Tibial nerve (tissue), 4 donors: ENCODE measurements at regions not wholly inside any gene's neighbourhood (a gene's known extent, or its start where the extent isn't known, plus 50 kb on each side); places are given as distances from the start of the nearest gene placed in this dataset.

Experiments
- DNase-seq, 2 donors: peaks; one replicate each; pipeline ENCODE4 v3.0.0-alpha.2; 2019; ENCODE audit warnings: low spot score in 2 of 2
- H3K27ac ChIP-seq, 4 donors: fragments of 200-600 bp; sonication (generic) in 3 of 4; one replicate each; pipeline ENCODE4 v1.5.1; 2017 to 2019; ENCODE audit warnings: mild to moderate bottlenecking in 1 of 4
- H3K27me3 ChIP-seq, 2 donors: fragments of 200-600 bp; sonication (generic) in 1 of 2; one replicate each; pipeline versions ENCODE4 v1.5.1 to v1.6.0; 2017 to 2019
- H3K36me3 ChIP-seq, 3 donors: fragments of 200-600 bp; sonication (generic); one replicate each; pipeline ENCODE4 v1.5.1; 2018 to 2019
- H3K4me1 ChIP-seq, 4 donors: fragments of 200-600 bp; sonication (generic) in 3 of 4; one replicate each; pipeline ENCODE4 v1.5.1; 2017 to 2019
- H3K4me3 ChIP-seq, 4 donors: fragments of 200-600 bp; sonication (generic) in 3 of 4; one replicate each; pipeline ENCODE4 v1.5.1; 2017 to 2019; ENCODE audit warnings: mild to moderate bottlenecking in 1 of 4, moderate library complexity in 1 of 4
- H3K9me3 ChIP-seq, 4 donors: fragments of 200-600 bp; sonication (generic) in 3 of 4; one replicate each; pipeline ENCODE4 v1.5.1; 2017 to 2019
- CTCF ChIP-seq, 5 experiments: fragments of 200-600 bp in 3 of 5; fragments of 450-650 bp in 2 of 5; sonication (generic) in 3 of 5; IDR thresholded peaks; one replicate each; pipeline ENCODE4 v1.5.1; 2016 to 2019; ENCODE audit warnings: antibody characterized with exemption in 5 of 5, mild to moderate bottlenecking in 3 of 5, moderate library complexity in 2 of 5
- EP300 ChIP-seq, 2 donors: sonication (generic); formaldehyde crosslinking; IDR thresholded peaks; one replicate each; pipeline ENCODE4 v1.6.1; 2017; ENCODE audit warnings: antibody characterized with exemption in 2 of 2, mild to moderate bottlenecking in 1 of 2
- POLR2A ChIP-seq, 2 donors: fragments of 450-650 bp; IDR thresholded peaks; one replicate each; pipeline ENCODE4 v1.6.1; 2017; ENCODE audit warnings: antibody characterized with exemption in 2 of 2, mild to moderate bottlenecking in 2 of 2, moderate library complexity in 2 of 2
- WGBS, 2 donors: methylation state at CpG; one replicate each; pipeline ENCODE4 v1.1.5; 2018; 5-methylcytosine and 5-hydroxymethylcytosine counted together

GRCh38 chr5:169499990-169500505 is 83.5 kb upstream of the SPDL1 start:
- no peak overlapping the region for H3K4me3 ChIP-seq
- WGBS, 2 donors: 64 to 66% methylated on average over 2 of the region's 2 CpGs
- no peaks in the 10 kb centered on the region for H3K9me3 ChIP-seq
- H3K4me1 ChIP-seq: peaks cover 0 to 1% (median 0%) of the 10 kb centered on the region in 4 donors
- no peaks in the 10 kb centered on the region for H3K36me3 ChIP-seq
- no peak for DNase-seq
- H3K27ac ChIP-seq: no peak overlapping the region
- H3K27me3 ChIP-seq: no peaks in the 10 kb centered on the region
- TF ChIP-seq CTCF (IDR thresholded peaks at IDR 0.05) (no peak), POLR2A (IDR thresholded peaks at IDR 0.05) (no peak), EP300 (IDR thresholded peaks at IDR 0.05) (no peak)

- DNase-seq: no peak
- H3K4me1 ChIP-seq: peaks cover 0 to 4% (median 0%) of the 10 kb centered on the region in 4 donors
- H3K27me3 ChIP-seq: no peaks in the 10 kb centered on the region
- WGBS, 2 donors: 73 to 81% methylated on average over 1 of the region's 1 CpG
- TF ChIP-seq CTCF (IDR thresholded peaks at IDR 0.05): no peak
- no peak for TF ChIP-seq EP300 (IDR thresholded peaks at IDR 0.05)
- TF ChIP-seq POLR2A (IDR thresholded peaks at IDR 0.05): no peak
- no peaks in the 10 kb centered on the region for H3K36me3 ChIP-seq
- H3K4me3 ChIP-seq: no peak overlapping the region
- H3K9me3 ChIP-seq: no peaks in the 10 kb centered on the region
- H3K27ac ChIP-seq: no peak overlapping the region
Observed at GRCh38 chr5:169496878-169497277, 86.7 kb upstream of the SPDL1 start.

GRCh38 chr5:169494941-169495548 is 88.5 kb upstream of the SPDL1 start:
- H3K4me1 ChIP-seq: peaks cover 0 to 4% (median 0%) of the 10 kb centered on the region in 4 donors
- TF ChIP-seq CTCF (IDR thresholded peaks at IDR 0.05) (no peak), POLR2A (IDR thresholded peaks at IDR 0.05) (no peak), EP300 (IDR thresholded peaks at IDR 0.05) (no peak)
- H3K36me3 ChIP-seq: no peaks in the 10 kb centered on the region
- no peak overlapping the region for H3K4me3 ChIP-seq
- no peak overlapping the region for H3K27ac ChIP-seq
- no peaks in the 10 kb centered on the region for H3K27me3 ChIP-seq
- no peak for DNase-seq
- 70 to 84% methylated on average over 4 of the region's 4 CpGs for WGBS, 2 donors
- H3K9me3 ChIP-seq: no peaks in the 10 kb centered on the region

- no peak overlapping the region for H3K27ac ChIP-seq
- TF ChIP-seq POLR2A (IDR thresholded peaks at IDR 0.05) (no peak), EP300 (IDR thresholded peaks at IDR 0.05) (no peak), CTCF (IDR thresholded peaks at IDR 0.05) (no peak)
- H3K9me3 ChIP-seq: no peaks in the 10 kb centered on the region
- DNase-seq: no peak
- H3K27me3 ChIP-seq: no peaks in the 10 kb centered on the region
- WGBS, 2 donors: 11 to 20% methylated on average over 2 of the region's 2 CpGs
- no peaks in the 10 kb centered on the region for H3K36me3 ChIP-seq
- H3K4me3 ChIP-seq: no peak overlapping the region
- H3K4me1 ChIP-seq: peaks cover 0 to 4% (median 0%) of the 10 kb centered on the region in 4 donors
Observed at GRCh38 chr5:169494383-169494935, 89.1 kb upstream of the SPDL1 start.

- Histone ChIP-seq H3K4me3 (no peak overlapping the region), H3K4me1 (no peaks in the 10 kb centered on the region), H3K9me3 (peaks cover 0 to 9% (median 0%) of the 10 kb centered on the region in 4 donors), H3K36me3 (no peaks in the 10 kb centered on the region), H3K27ac (no peak overlapping the region), H3K27me3 (no peaks in the 10 kb centered on the region)
- DNase-seq: no peak
- 52 to 59% methylated on average over 3 of the region's 3 CpGs for WGBS, 2 donors
- TF ChIP-seq POLR2A (IDR thresholded peaks at IDR 0.05) (no peak), EP300 (IDR thresholded peaks at IDR 0.05) (no peak), CTCF (IDR thresholded peaks at IDR 0.05) (no peak)
Observed at GRCh38 chr5:169474226-169474625, 109.3 kb upstream of the SPDL1 start.
